Astrocyte (in vitro differentiated cells and primary cell): ENCODE measurements at regions not wholly inside any gene's neighbourhood (a gene's known extent, or its start where the extent isn't known, plus 50 kb on each side); places are given as distances from the start of the nearest gene placed in this dataset.

Experiments
- DNase-seq: peaks from one replicate; pipeline ENCODE4 v3.0.0-alpha.2; 2010; ENCODE audit warnings: low read depth
- FAIRE-seq: peaks from 2 replicates; lab custom pipeline; 2011; peaks lifted over from hg19 to GRCh38; lab: Jason Lieb, UNC
- H2AFZ ChIP-seq: 2 replicates; pipeline ENCODE4 v1.6.0; 2012; ENCODE audit warnings: low read depth, low read length, inconsistent platforms
- H3K27ac ChIP-seq: 2 replicates; pipeline ENCODE4 v1.5.1; 2011; ENCODE audit warnings: low read depth, low read length, inconsistent platforms
- H3K27me3 ChIP-seq: 2 replicates; pipeline ENCODE4 v1.6.0; 2011; ENCODE audit warnings: low read length, inconsistent platforms; ENCODE audit not compliant: insufficient read depth
- H3K36me3 ChIP-seq: 2 replicates; pipeline ENCODE4 v1.5.1; 2011; ENCODE audit warnings: low read length, inconsistent platforms; ENCODE audit not compliant: insufficient read depth
- H3K4me1 ChIP-seq: 2 replicates; pipeline ENCODE4 v1.5.1; 2011; ENCODE audit warnings: low read length, inconsistent platforms; ENCODE audit not compliant: insufficient read depth
- H3K4me2 ChIP-seq: 2 replicates; pipeline ENCODE4 v1.6.0; 2012; ENCODE audit warnings: low read length, inconsistent platforms
- H3K4me3 ChIP-seq: 2 replicates; pipeline ENCODE4 v1.5.1; 2011; ENCODE audit warnings: low read depth, mild to moderate bottlenecking, low read length, inconsistent platforms; ENCODE audit not compliant: insufficient read depth
- H3K79me2 ChIP-seq: 2 replicates; pipeline ENCODE4 v1.6.0; 2012; ENCODE audit warnings: mild to moderate bottlenecking, low read length, inconsistent platforms; ENCODE audit not compliant: insufficient read depth
- H3K9ac ChIP-seq: 2 replicates; pipeline ENCODE4 v1.6.0; 2012; ENCODE audit warnings: mild to moderate bottlenecking, low read length, inconsistent platforms
- H3K9me3 ChIP-seq: 2 replicates; pipeline ENCODE4 v1.5.1; 2012; ENCODE audit warnings: low read depth, mild to moderate bottlenecking, low read length, inconsistent platforms; ENCODE audit not compliant: insufficient read depth
- H4K20me1 ChIP-seq: 2 replicates; pipeline ENCODE4 v1.6.0; 2012; ENCODE audit warnings: low read length, inconsistent platforms; ENCODE audit not compliant: insufficient read depth
- H3K27ac Mint-ChIP-seq: one replicate; pipeline ENCODE4 v1.8.0; 2021; ENCODE audit warnings: mild to moderate bottlenecking, mixed read lengths; ENCODE audit not compliant: unreplicated experiment
- H3K27me3 Mint-ChIP-seq: one replicate; pipeline ENCODE4 v1.8.0; 2021; ENCODE audit warnings: low read depth, mixed read lengths; ENCODE audit not compliant: unreplicated experiment
- H3K36me3 Mint-ChIP-seq: one replicate; pipeline ENCODE4 v1.8.0; 2021; ENCODE audit warnings: low read depth, mixed read lengths; ENCODE audit not compliant: unreplicated experiment
- H3K4me1 Mint-ChIP-seq: one replicate; pipeline ENCODE4 v1.8.0; 2021; ENCODE audit warnings: low read depth, mixed read lengths; ENCODE audit not compliant: unreplicated experiment
- H3K4me3 Mint-ChIP-seq: one replicate; pipeline ENCODE4 v1.8.0; 2021; ENCODE audit warnings: mild to moderate bottlenecking, moderate library complexity, mixed read lengths; ENCODE audit not compliant: unreplicated experiment
- H3K9me3 Mint-ChIP-seq: one replicate; pipeline ENCODE4 v1.8.0; 2021; ENCODE audit warnings: mild to moderate bottlenecking, mixed read lengths; ENCODE audit not compliant: unreplicated experiment
- CTCF ChIP-seq: IDR thresholded peaks from 2 replicates; pipeline ENCODE4 v1.5.1; 2011; ENCODE audit warnings: low read depth, mild to moderate bottlenecking, inconsistent platforms, low read length, moderate library complexity; ENCODE audit not compliant: insufficient read depth
- EZH2 ChIP-seq: IDR thresholded peaks from 2 replicates; pipeline ENCODE4 v1.6.1; 2012; ENCODE audit warnings: mild to moderate bottlenecking, low read length, inconsistent platforms; ENCODE audit not compliant: insufficient read depth

- H3K27me3 Mint-ChIP-seq: peaks cover 2% of the 10 kb centered on the region
- FAIRE-seq: no peak
- no peaks in the 10 kb centered on the region for H3K36me3 Mint-ChIP-seq
These were observed 329.4 kb upstream of the MAN1A1 start for GRCh38 chr6:119678961-119679360.

GRCh38 chr6:119677384-119677783 lies 327.8 kb upstream of the MAN1A1 start:
- DNase-seq: no peak
- H3K27me3 Mint-ChIP-seq: peaks cover 2% of the 10 kb centered on the region
- H3K4me3 Mint-ChIP-seq: no peak overlapping the region

More at GRCh38 chr6:119678961-119679360, 329.4 kb upstream of the MAN1A1 start:
- H3K27ac ChIP-seq: no peak overlapping the region
- no peak overlapping the region for H3K9ac ChIP-seq
- H3K4me2 ChIP-seq: no peak overlapping the region
- H3K27me3 ChIP-seq: no peaks in the 10 kb centered on the region
- no peaks in the 10 kb centered on the region for H3K79me2 ChIP-seq
- peaks cover 7% of the 10 kb centered on the region for H3K4me1 Mint-ChIP-seq
- no peaks in the 10 kb centered on the region for H3K9me3 Mint-ChIP-seq
- H3K4me3 ChIP-seq: no peak overlapping the region
- H3K27ac Mint-ChIP-seq: no peak overlapping the region
- no peak for DNase-seq
- TF ChIP-seq EZH2: no peak
- TF ChIP-seq CTCF: no peak
- no peaks in the 10 kb centered on the region for H4K20me1 ChIP-seq
- no peak overlapping the region for H2AFZ ChIP-seq
- H3K4me3 Mint-ChIP-seq: no peak overlapping the region
- H3K36me3 ChIP-seq: no peaks in the 10 kb centered on the region
- no peaks in the 10 kb centered on the region for H3K9me3 ChIP-seq
- no peaks in the 10 kb centered on the region for H3K4me1 ChIP-seq

More at GRCh38 chr6:119677384-119677783, 327.8 kb upstream of the MAN1A1 start:
- Mint-ChIP-seq H3K36me3 (no peaks in the 10 kb centered on the region), H3K27ac (no peak overlapping the region), H3K9me3 (no peaks in the 10 kb centered on the region), H3K4me1 (peaks cover 7% of the 10 kb centered on the region)
- Histone ChIP-seq H3K4me2 (no peak overlapping the region), H3K27ac (no peak overlapping the region), H3K4me1 (no peaks in the 10 kb centered on the region), H3K36me3 (no peaks in the 10 kb centered on the region), H3K79me2 (no peaks in the 10 kb centered on the region), H3K9ac (no peak overlapping the region), H3K9me3 (no peaks in the 10 kb centered on the region), H3K27me3 (no peaks in the 10 kb centered on the region), H2AFZ (no peak overlapping the region), H4K20me1 (no peaks in the 10 kb centered on the region), H3K4me3 (no peak overlapping the region)
- no peak for TF ChIP-seq EZH2
- TF ChIP-seq CTCF: no peak
- FAIRE-seq: no peak
